H1 (cell line): ENCODE measurements at regions not wholly inside any gene's neighbourhood (a gene's known extent, or its start where the extent isn't known, plus 50 kb on each side); places are given as distances from the start of the nearest gene placed in this dataset.

ENCODE experiments used
- CTCF ChIA-PET: fragments of 300-600 bp; sonication (Branson Sonifier 250); formaldehyde crosslinking; loops from one replicate; lab custom pipeline; 2021; ENCODE audit not compliant: partially characterized antibody; lab: Charles Lee
- POLR2A ChIA-PET: fragments of 300-600 bp; sonication (Branson Sonifier 250); formaldehyde crosslinking; loops from one replicate; lab custom pipeline; 2021; ENCODE audit warnings: inconsistent platforms; ENCODE audit not compliant: partially characterized antibody; lab: Charles Lee
- DNase-seq, 2 experiments: peaks; one replicate each; pipeline versions ENCODE4 v3.0.0 to v3.0.0-alpha.2; 2010 to 2022; ENCODE audit warnings: low spot score in 2 of 2, low read depth in 1 of 2, mixed read lengths in 1 of 2
- FAIRE-seq: peaks from 2 replicates; lab custom pipeline; 2011; peaks lifted over from hg19 to GRCh38; lab: Jason Lieb, UNC
- H2AFZ ChIP-seq: 2 replicates; pipeline ENCODE4 v1.8.1; 2012; ENCODE audit warnings: low read length, inconsistent platforms
- H2AK5ac ChIP-seq: 2 replicates; pipeline ENCODE4 v1.6.1; 2013; ENCODE audit warnings: low read depth, low read length
- H2BK120ac ChIP-seq: replicated peaks from 2 replicates; pipeline ENCODE3; 2013; ENCODE audit warnings: low read depth, low read length, inconsistent platforms
- H2BK12ac ChIP-seq: 2 replicates; pipeline ENCODE4 v1.6.1; 2013; ENCODE audit warnings: low read depth, low read length
- H2BK15ac ChIP-seq: 2 replicates; pipeline ENCODE4 v1.6.1; 2013; ENCODE audit warnings: low read length
- H2BK20ac ChIP-seq: 2 replicates; pipeline ENCODE4 v1.6.1; 2013; ENCODE audit warnings: low read length
- H2BK5ac ChIP-seq: 2 replicates; pipeline ENCODE4 v1.6.1; 2013; ENCODE audit warnings: low read depth, low read length
- H3K14ac ChIP-seq: 2 replicates; pipeline ENCODE4 v1.6.1; 2013; ENCODE audit warnings: inconsistent platforms; ENCODE audit not compliant: insufficient read length
- H3K18ac ChIP-seq: 2 replicates; pipeline ENCODE4 v1.6.1; 2013; ENCODE audit warnings: low read length; ENCODE audit errors: extremely low read depth
- H3K23ac ChIP-seq: 2 replicates; pipeline ENCODE4 v1.6.1; 2013; ENCODE audit warnings: inconsistent platforms; ENCODE audit not compliant: insufficient read length
- H3K23me2 ChIP-seq: 2 replicates; pipeline ENCODE4 v1.6.1; 2013; ENCODE audit warnings: low read depth, low read length
- H3K27ac ChIP-seq: 2 replicates; pipeline ENCODE4 v1.6.1; 2011; ENCODE audit warnings: low read depth, low read length, inconsistent platforms
- H3K27me3 ChIP-seq, 4 experiments: replicated peaks in 1 of 4; 1 replicate in 1 of 4; 2 replicates in 3 of 4; pipeline versions ENCODE4 v1.6.1 to v1.8.1; 2011 to 2013; ENCODE audit warnings: low read length in 3 of 4, mild to moderate bottlenecking in 3 of 4, inconsistent platforms in 2 of 4, mixed read lengths in 2 of 4, moderate library complexity in 1 of 4; ENCODE audit not compliant: control insufficient read depth in 3 of 4, insufficient read depth in 3 of 4; ENCODE audit errors: extremely low read depth in 1 of 4
- H3K36me3 ChIP-seq, 4 experiments: 2 replicates each; pipeline versions ENCODE4 v1.6.1 to v1.8.1; 2011 to 2013; ENCODE audit warnings: mild to moderate bottlenecking in 4 of 4, low read length in 3 of 4, moderate library complexity in 2 of 4, control low read depth in 1 of 4, inconsistent platforms in 1 of 4; ENCODE audit not compliant: insufficient read depth in 4 of 4, control insufficient read depth in 2 of 4
- H3K4ac ChIP-seq: replicated peaks from 2 replicates; pipeline ENCODE3; 2013; ENCODE audit warnings: low read length, low read depth, mixed read lengths, inconsistent platforms; ENCODE audit not compliant: insufficient read length
- H3K4me1 ChIP-seq, 4 experiments: replicated peaks in 1 of 4; 1 replicate in 1 of 4; 2 replicates in 3 of 4; pipeline versions ENCODE4 v1.6.1 to v1.8.1; 2011 to 2013; ENCODE audit warnings: low read length in 3 of 4, inconsistent platforms in 2 of 4, mixed read lengths in 1 of 4; ENCODE audit not compliant: insufficient read depth in 4 of 4, control insufficient read depth in 3 of 4
- H3K4me2 ChIP-seq, 2 experiments: 2 replicates each; pipeline versions ENCODE4 v1.6.1 to v1.8.1; 2011 to 2013; ENCODE audit warnings: low read depth in 2 of 2, low read length in 2 of 2, control low read depth in 1 of 2, inconsistent platforms in 1 of 2, mild to moderate bottlenecking in 1 of 2; ENCODE audit not compliant: insufficient read depth in 1 of 2
- H3K4me3 ChIP-seq, 4 experiments: fragments of 200-600, 300-600 bp in 1 of 4; sonication (generic), shearing (Covaris generic), sonication (Bioruptor Twin) in 1 of 4; 2 replicates each; pipeline versions ENCODE4 v1.5.1 to v1.8.1; 2011 to 2016; ENCODE audit warnings: low read length in 4 of 4, low read depth in 3 of 4, control low read depth in 2 of 4, inconsistent platforms in 2 of 4, mild to moderate bottlenecking in 2 of 4, mixed read lengths in 1 of 4, moderate library complexity in 1 of 4; ENCODE audit not compliant: insufficient read depth in 2 of 4; ENCODE audit errors: extremely low read depth in 1 of 4
- H3K56ac ChIP-seq: replicated peaks from 2 replicates; pipeline ENCODE3; 2013; ENCODE audit warnings: low read depth, mild to moderate bottlenecking, mixed read lengths, low read length, inconsistent platforms; ENCODE audit not compliant: insufficient read length
- H3K79me1 ChIP-seq: 2 replicates; pipeline ENCODE4 v1.6.1; 2013; ENCODE audit warnings: low read depth, low read length, control low read depth
- H3K79me2 ChIP-seq, 2 experiments: 2 replicates each; pipeline versions ENCODE4 v1.6.1 to v1.8.1; 2012 to 2013; ENCODE audit warnings: low read length in 2 of 2, mild to moderate bottlenecking in 2 of 2, inconsistent platforms in 1 of 2; ENCODE audit not compliant: insufficient read depth in 2 of 2, control insufficient read depth in 1 of 2
- H3K9ac ChIP-seq, 4 experiments: replicated peaks in 1 of 4; 1 replicate in 1 of 4; 2 replicates in 3 of 4; pipeline versions ENCODE4 v1.6.1 to v1.8.1; 2011 to 2013; ENCODE audit warnings: low read depth in 3 of 4, low read length in 3 of 4, control low read depth in 2 of 4, mild to moderate bottlenecking in 2 of 4, moderate library complexity in 2 of 4, inconsistent platforms in 1 of 4; ENCODE audit errors: extremely low read depth in 1 of 4
- H3K9me3 ChIP-seq, 2 experiments: 2 replicates each; pipeline versions ENCODE4 v1.6.1 to v1.8.1; 2012 to 2013; ENCODE audit warnings: mild to moderate bottlenecking in 2 of 2, moderate library complexity in 2 of 2, control low read depth in 1 of 2, inconsistent platforms in 1 of 2, low read depth in 1 of 2, low read length in 1 of 2, mixed read lengths in 1 of 2; ENCODE audit not compliant: insufficient read depth in 2 of 2
- H4K20me1 ChIP-seq, 2 experiments: replicated peaks in 1 of 2; 2 replicates each; pipeline versions ENCODE3 to v1.8.1; 2011 to 2013; ENCODE audit warnings: inconsistent platforms in 2 of 2, low read length in 2 of 2, mild to moderate bottlenecking in 1 of 2; ENCODE audit not compliant: insufficient read depth in 2 of 2, control insufficient read depth in 1 of 2
- H4K5ac ChIP-seq: 2 replicates; pipeline ENCODE4 v1.6.1; 2013; ENCODE audit warnings: low read length, low read depth, mixed read lengths, inconsistent platforms; ENCODE audit not compliant: insufficient read length
- H4K8ac ChIP-seq: 2 replicates; pipeline ENCODE4 v1.8.0; 2013; ENCODE audit warnings: mild to moderate bottlenecking, moderate library complexity, low read length, inconsistent platforms; ENCODE audit not compliant: insufficient read depth; ENCODE audit errors: extremely low read depth
- H4K91ac ChIP-seq: replicated peaks from 2 replicates; pipeline ENCODE3; 2013; ENCODE audit warnings: low read length, mixed read lengths, inconsistent platforms; ENCODE audit not compliant: insufficient read length
- CTCF ChIP-seq, 3 experiments: IDR thresholded peaks; 1 replicate in 2 of 3; 2 replicates in 1 of 3; pipeline versions ENCODE4 v1.5.1 to v1.6.1; 2011; ENCODE audit warnings: low read length in 3 of 3, mild to moderate bottlenecking in 3 of 3, inconsistent platforms in 2 of 3, low read depth in 1 of 3, moderate library complexity in 1 of 3; ENCODE audit not compliant: insufficient read depth in 1 of 3; ENCODE audit errors: control extremely low read depth in 1 of 3
- JUN ChIP-seq: IDR thresholded peaks from 2 replicates; pipeline ENCODE4 v1.6.1; 2011; ENCODE audit warnings: low read depth, mild to moderate bottlenecking, improper control_type of control experiment, low read length
- POLR2A ChIP-seq, 2 experiments: IDR thresholded peaks; 1 replicate in 1 of 2; 2 replicates in 1 of 2; pipeline ENCODE4 v1.6.1; 2011; ENCODE audit warnings: low read depth in 2 of 2, low read length in 2 of 2, mild to moderate bottlenecking in 2 of 2; ENCODE audit errors: control extremely low read depth in 1 of 2
- SP4 ChIP-seq: IDR thresholded peaks from 2 replicates; pipeline ENCODE4 v1.6.1; 2012; ENCODE audit warnings: low read length, inconsistent platforms
- SRF ChIP-seq: IDR thresholded peaks from 2 replicates; pipeline ENCODE4 v1.6.1; 2011; ENCODE audit warnings: mild to moderate bottlenecking, low read depth, low read length, moderate library complexity
- SUZ12 ChIP-seq: fragments of 200-600 bp; sonication (generic); IDR thresholded peaks from 2 replicates; pipeline ENCODE4 v1.6.1; 2012; ENCODE audit warnings: mild to moderate bottlenecking, inconsistent platforms, low read length, moderate library complexity, mixed read lengths
- TBP ChIP-seq: IDR thresholded peaks from 2 replicates; pipeline ENCODE4 v1.6.1; 2011; ENCODE audit warnings: low read depth, low read length, improper control_type of control experiment
- TCF12 ChIP-seq: IDR thresholded peaks from 2 replicates; pipeline ENCODE4 v1.6.1; 2011; ENCODE audit warnings: low read depth, mild to moderate bottlenecking, low read length
- WGBS, 2 experiments: shearing (Covaris generic) in 1 of 2; methylation state at CpG; one replicate each; pipeline versions ENCODE4 v1.1.6 to v1.1.7; 2013 to 2015; ENCODE audit warnings: low lambda C conversion rate in 2 of 2, mixed read lengths in 2 of 2, inconsistent platforms in 1 of 2, low coverage in 1 of 2, missing lambda C conversion rate in 1 of 2; ENCODE audit not compliant: insufficient replicate concordance in 2 of 2, insufficient coverage in 1 of 2, insufficient read length in 1 of 2; ENCODE audit errors: extremely low coverage in 1 of 2, missing lambda C conversion rate in 1 of 2; 5-methylcytosine and 5-hydroxymethylcytosine counted together

- no peak overlapping the region for H4K5ac ChIP-seq
- H4K91ac ChIP-seq: no peak overlapping the region
- no peaks in the 10 kb centered on the region for H3K79me2 ChIP-seq
- no peak for FAIRE-seq
- H2BK20ac ChIP-seq: no peak overlapping the region
- no peak overlapping the region for H3K23ac ChIP-seq
- H4K20me1 ChIP-seq: no peaks in the 10 kb centered on the region
- no peak overlapping the region for H2AFZ ChIP-seq
- ChIA-PET CTCF (interaction anchor here (0.7 to 1.2 kb wide), 3 partner anchors 186 to 629 kb away, joined by 3 to 4 read pairs (median 3); no protein-coding TSS in a partner anchor), POLR2A (interaction anchor here (1.2 kb wide), 1 partner anchor 285 kb away, joined by 3 read pairs; no protein-coding TSS in a partner anchor)
- no peaks in the 10 kb centered on the region for H3K27me3 ChIP-seq
- no peaks in the 10 kb centered on the region for H3K23me2 ChIP-seq
- H3K4me3 ChIP-seq: no peak overlapping the region
- 82% methylated on average over 4 of the region's 4 CpGs; no CpG with 5 or more reads in 1 of the 2 experiments for WGBS, 2 experiments
- no peak overlapping the region for H2BK12ac ChIP-seq
- no peak overlapping the region for H3K4me2 ChIP-seq
- H3K9ac ChIP-seq: no peak overlapping the region
- no peaks in the 10 kb centered on the region for H3K79me1 ChIP-seq
- no peaks in the 10 kb centered on the region; a peak in 1 of 7 replicates for H3K4me1 ChIP-seq
- H3K36me3 ChIP-seq: no peaks in the 10 kb centered on the region
- no peak overlapping the region for H3K18ac ChIP-seq
- no peak overlapping the region for H3K27ac ChIP-seq
- H3K14ac ChIP-seq: no peak overlapping the region
- no peak overlapping the region for H4K8ac ChIP-seq
- H3K56ac ChIP-seq: no peak overlapping the region
- no peak overlapping the region for H2BK120ac ChIP-seq
- no peak for DNase-seq
- no peak overlapping the region for H2BK15ac ChIP-seq
- no peak overlapping the region for H2AK5ac ChIP-seq
- no peaks in the 10 kb centered on the region for H3K9me3 ChIP-seq
- no peak overlapping the region for H3K4ac ChIP-seq
- no peak overlapping the region for H2BK5ac ChIP-seq
- no peak for TF ChIP-seq CTCF (IDR thresholded peaks at IDR 0.05; ENCODE audit: control extremely low read depth in 1 of 3, insufficient read depth in 1 of 3, low read depth in 1 of 3, low read length in 3 of 3)
- TF ChIP-seq JUN: no peak
- TF ChIP-seq TCF12: no peak
- TF ChIP-seq SUZ12: no peak
- no peak for TF ChIP-seq SP4
- no peak for TF ChIP-seq POLR2A (IDR thresholded peaks at IDR 0.05; ENCODE audit: control extremely low read depth in 1 of 2, low read depth in 2 of 2, low read length in 2 of 2)
- TF ChIP-seq SRF: no peak
- TF ChIP-seq TBP: no peak
These were observed 285.7 kb upstream of the ANKRD55 start for GRCh38 chr5:56518820-56519219.
